Heart left ventricle (tissue), 13 donors: ENCODE measurements at regions not wholly inside any gene's neighbourhood (a gene's known extent, or its start where the extent isn't known, plus 50 kb on each side); places are given as distances from the start of the nearest gene placed in this dataset.

Experiments used
- POLR2A ChIP-seq, 2 donors: fragments of 450-650 bp; IDR thresholded peaks; one replicate each; pipeline ENCODE4 v1.6.1; 2017; ENCODE audit warnings: antibody characterized with exemption in 2 of 2, mild to moderate bottlenecking in 2 of 2, moderate library complexity in 2 of 2
- TF ChIP-seq, protein P1 (sequence below), 12 donors: fragments of 200-600 bp; sonication (generic) in 4 of 12; IDR thresholded peaks; one replicate each; pipeline versions ENCODE4 v1.5.0 to v1.8.0; 2018 to 2022; ENCODE audit warnings: antibody characterized with exemption in 12 of 12, mild to moderate bottlenecking in 5 of 12
- donor health status: ischemic (EF 13 %, LVEDD 7.1; RV severe dilation, severe dysfunction).
- donor health status: DM: no; HTN: yes; CAD: no.
- donor health status: DM: no; HTN: no; CAD: no.
- donor health status: ischemic (EF 25% LVEDD 6.9; RV normal size, moderate dysfunction).
- donor health status: ischemic (EF 25% LVEDD 5.7; RV mildly dilated, moderate dysfunction).
- donor health status: ischemic (EF 35%, LVEDD 5.7; RV mildly dilated, moderate dysfunction).
- donor health status: nonischemic (EF 11% LVEDD 7.7; RV severe dilation, severe dysfunction).
- donor health status: DM: yes; HTN: yes; CAD: no.
- donor health status: PGD.
- donor health status: ischemic (EF 29% LVEDD 5.4; RV normal size, mild dysfunction).
- donor health status: nonischemic (EF 23%, LVEDD 6.1; RV moderate dilation, normal function).

DNA sequence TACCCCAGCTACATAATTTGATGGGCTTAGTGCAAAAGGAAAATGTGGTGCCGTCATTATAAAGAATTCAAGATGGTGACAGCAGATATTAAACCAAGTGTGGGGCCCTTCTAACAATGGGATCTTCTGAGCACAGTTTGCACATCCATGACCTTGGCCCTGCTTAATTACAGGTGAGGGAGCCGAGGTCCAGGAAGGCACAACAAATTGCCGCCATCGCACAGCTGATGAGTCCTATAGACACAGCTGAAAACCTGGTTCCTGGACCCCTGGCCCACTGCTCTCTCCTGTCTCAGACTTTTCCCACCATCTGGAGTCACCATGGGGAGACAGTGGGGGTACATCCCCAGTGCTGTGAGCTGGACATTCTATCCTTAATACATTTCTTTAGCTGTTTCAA lies 95.8 kb upstream of the MAP4K3 start:
- TF ChIP-seq, protein P1, sequence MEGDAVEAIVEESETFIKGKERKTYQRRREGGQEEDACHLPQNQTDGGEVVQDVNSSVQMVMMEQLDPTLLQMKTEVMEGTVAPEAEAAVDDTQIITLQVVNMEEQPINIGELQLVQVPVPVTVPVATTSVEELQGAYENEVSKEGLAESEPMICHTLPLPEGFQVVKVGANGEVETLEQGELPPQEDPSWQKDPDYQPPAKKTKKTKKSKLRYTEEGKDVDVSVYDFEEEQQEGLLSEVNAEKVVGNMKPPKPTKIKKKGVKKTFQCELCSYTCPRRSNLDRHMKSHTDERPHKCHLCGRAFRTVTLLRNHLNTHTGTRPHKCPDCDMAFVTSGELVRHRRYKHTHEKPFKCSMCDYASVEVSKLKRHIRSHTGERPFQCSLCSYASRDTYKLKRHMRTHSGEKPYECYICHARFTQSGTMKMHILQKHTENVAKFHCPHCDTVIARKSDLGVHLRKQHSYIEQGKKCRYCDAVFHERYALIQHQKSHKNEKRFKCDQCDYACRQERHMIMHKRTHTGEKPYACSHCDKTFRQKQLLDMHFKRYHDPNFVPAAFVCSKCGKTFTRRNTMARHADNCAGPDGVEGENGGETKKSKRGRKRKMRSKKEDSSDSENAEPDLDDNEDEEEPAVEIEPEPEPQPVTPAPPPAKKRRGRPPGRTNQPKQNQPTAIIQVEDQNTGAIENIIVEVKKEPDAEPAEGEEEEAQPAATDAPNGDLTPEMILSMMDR (IDR thresholded peaks at IDR 0.05) = no peak
- no peak for TF ChIP-seq POLR2A (IDR thresholded peaks at IDR 0.05)
